HG02852 (cell line): ENCODE measurements at regions not wholly inside any gene's neighbourhood (a gene's known extent, or its start where the extent isn't known, plus 50 kb on each side); places are given as distances from the start of the nearest gene placed in this dataset.

ENCODE experiments used
- ATAC-seq: cut with Tn5 transposase; IDR thresholded peaks from one replicate; pipeline ENCODE4 v1.9.1; 2021; ENCODE audit warnings: mild to moderate bottlenecking, moderate library complexity; ENCODE audit not compliant: unreplicated experiment

DNA sequence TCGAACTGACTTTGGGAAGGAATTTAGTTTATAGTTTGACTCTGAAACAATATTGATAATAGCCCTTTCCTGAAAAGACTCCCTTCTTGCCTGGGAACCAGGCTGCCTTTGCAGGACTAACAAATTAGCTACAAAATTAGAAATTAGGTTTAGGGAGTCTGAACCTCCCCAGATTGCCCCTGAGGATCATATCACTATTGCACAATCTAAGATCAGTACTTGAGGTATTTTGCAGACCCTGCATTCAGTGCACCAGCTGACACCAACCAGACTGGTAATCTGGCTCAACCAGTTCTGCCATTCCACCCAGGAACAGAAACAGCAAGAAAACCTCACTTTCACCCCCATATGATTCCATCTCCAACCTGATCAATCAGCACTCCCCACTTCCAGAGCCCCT lies 131.8 kb upstream of the GALNT5 start:
- no peak for ATAC-seq

DNA sequence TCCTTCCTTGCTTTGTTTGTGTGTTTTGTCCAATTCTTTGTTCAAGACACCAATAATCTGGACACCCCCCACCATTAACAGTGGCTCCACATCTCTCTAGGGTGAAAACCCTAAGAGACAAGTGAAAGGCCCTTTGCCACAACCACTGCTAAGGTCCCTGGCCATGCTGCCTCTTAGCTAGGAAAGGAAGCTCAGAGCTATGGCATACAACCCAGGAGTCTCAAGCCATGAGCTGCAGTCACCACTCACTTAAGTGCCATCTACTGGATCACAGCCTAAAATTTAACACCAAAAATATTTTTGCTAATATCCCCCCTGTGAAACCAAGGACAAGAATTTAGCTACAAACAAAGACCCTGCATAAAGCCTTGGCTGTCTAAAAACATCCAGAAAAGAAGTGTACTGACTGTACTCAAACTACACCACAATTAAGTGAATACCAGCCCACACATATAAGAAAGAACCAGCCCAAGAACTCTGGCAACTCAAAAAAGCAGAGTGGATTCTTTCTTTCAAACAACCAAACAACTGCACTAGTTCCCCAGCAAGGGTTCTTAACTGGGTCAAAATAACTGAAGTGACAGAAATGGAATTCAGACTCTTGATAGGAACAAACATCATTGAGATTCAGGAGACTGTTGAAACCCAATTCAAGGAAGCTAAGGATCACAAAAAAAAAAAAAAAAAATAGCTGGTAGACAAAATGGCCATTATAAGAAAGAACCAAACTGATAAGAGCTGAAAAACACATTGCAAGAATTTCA lies 130.1 kb upstream of the GALNT5 start:
- ATAC-seq: no peak

DNA sequence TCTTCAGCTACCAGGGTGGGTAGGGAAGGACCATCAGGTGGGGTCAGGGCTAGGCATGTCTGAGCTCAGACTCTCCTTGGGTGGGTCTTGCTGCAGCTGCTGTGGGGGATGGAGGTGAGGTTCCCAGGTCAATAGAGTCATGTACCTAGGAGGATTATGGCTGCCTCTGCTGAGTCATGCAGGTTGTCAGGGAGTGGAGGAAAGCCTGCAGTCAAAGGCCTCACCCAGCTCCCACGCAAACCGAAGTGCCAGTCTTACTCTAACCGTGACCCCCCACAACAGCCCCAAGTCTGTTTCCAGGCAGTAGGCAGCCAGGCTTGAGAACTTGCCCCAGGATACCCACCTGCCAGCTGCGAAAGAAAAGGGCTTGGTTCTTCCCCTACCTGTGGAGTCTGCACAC lies 113.6 kb upstream of the GALNT5 start:
- ATAC-seq: no peak

DNA sequence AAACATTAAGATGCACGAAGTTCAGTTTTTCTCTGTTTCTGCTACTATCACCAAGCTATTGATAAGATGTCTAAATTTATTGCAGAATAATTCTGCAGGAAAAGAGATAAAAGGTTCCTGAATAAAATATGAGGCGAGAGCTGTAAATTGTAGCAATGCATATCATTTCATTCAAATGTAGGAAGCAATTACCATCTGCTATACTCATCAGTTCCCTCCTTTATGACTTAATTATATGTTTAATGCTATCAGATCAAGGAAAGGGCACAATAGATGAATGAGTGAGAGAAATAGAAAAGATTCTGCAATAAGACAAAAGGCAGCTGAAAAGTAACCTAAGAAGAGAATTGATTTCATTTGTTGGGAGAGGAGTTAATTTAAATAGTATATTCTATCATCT lies 108.2 kb upstream of the GALNT5 start:
- ATAC-seq: no peak

DNA sequence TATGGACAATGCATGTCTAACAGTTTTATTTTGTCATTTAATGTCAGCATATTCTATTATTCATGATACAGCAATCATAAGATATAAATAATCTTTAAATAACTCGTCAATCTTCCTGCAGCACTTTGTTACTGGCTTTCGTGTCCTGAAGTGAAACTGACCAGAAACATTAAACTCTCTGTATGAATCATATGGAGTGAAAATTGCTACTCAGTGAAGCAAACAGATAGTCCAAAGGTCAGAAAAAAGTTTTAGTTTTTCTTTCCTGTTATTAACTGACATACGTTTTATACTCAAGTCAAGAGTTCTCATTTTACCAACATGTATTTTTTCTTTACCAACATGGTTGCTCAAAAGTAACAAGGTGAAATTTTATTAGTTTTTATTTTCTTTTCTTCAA lies 106.8 kb upstream of the GALNT5 start:
- peak; percentile 86 for ATAC-seq

DNA sequence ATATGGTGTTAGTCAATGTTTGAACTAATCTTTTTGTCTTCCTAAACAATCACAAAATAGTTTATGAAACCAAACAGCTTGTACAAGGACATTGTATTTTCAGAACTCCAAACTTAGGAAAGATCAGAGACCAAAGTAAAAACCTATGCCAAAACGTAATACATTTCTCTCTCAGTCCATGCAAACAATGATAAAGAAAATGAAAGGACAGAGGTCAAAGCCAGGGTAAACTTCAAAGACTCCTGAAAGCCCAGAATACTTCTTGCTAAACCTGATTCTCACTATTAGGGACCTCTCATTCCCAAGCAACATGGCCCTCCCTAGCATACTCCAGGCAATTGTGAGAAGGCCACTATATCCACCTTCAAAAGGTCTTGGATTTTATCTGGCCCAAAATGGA lies 105.1 kb upstream of the GALNT5 start:
- no peak for ATAC-seq

DNA sequence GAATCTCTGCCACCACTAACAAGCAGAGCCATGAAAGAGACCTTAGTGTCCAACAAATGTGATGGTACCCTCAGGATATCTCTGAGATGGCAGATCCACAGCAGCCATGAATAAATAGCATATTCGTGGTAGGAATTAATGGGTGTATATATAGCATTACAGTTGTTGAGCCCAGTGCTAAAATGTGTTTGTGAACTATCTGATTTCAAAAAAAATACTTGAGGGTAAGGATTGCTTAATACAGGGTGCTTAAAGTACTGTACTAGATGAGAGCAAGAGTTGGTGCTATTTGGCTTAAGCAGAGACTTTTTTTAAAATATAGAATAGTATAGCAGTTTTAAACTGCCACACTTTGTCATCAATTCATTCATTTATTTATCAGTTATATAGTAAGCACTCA lies 101.5 kb upstream of the GALNT5 start:
- ATAC-seq: no peak

DNA sequence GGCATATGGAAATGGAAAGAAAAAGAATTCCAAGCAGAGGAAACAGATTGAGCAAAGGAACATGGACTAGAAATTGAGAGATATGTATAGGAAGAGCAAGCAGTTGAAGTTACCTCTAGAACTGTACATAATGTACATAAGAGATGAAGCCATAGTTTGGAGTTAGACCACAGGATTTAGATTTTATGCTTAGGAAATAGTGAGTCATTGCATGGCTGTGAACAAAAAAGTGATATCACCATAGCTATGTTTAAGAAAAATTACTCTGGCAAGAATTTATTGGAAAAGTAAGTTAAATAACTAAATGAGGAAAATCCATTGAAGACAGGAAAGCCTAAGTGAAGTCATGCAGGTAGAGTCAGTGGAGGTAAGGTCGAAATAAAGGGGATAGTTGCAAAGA lies 99.4 kb upstream of the GALNT5 start:
- no peak for ATAC-seq

DNA sequence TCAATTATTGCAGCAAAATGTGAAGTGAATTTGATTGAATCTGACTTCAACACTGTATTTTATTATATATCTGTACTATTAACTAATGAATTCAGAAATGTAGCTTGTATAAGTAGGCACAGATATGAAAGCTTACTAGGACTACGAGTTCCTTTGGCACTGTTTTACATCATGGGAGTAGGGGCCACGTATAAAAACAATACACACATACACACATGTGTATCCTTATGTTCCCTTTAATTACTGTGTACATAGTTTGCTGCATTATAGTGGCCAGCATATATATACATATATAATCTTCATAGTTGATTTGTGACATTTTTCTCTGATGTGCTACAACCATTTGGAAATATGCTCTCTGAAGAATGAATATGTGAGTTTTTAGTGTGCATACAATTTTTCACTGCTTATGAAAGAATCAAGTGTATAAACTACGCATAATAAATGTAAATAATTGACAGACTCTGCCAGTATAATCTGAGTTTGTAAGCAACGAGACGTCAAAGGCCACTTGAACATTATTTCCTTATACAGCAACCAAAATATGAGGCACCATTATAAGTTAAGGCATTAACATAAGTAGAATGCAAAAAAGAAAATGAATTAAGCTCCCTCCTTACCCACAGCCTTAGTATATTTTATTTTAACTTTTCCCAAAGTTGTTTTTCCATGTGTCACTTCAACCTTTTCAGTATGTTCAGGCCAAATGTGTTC lies 98.1 kb upstream of the GALNT5 start:
- no peak for ATAC-seq

DNA sequence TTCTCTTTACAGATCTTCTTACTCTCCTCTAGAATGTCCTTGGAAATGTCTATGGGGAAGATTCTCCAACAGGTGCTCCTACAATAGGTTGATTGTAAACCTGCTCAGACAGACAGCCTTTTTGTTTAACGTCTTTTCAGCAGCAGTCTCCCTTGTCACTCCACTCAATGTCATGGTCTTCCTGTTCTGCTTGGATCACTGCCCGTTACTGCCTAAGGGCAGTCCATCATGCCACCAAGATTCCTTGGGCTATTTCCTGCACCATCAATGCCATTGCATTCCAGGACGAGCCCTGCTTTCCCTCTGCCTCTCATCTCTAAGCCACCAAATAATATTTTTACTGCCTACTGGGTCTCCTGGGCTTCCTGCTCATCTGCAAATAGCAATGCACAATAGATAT lies 97.4 kb upstream of the GALNT5 start:
- ATAC-seq: no peak

DNA sequence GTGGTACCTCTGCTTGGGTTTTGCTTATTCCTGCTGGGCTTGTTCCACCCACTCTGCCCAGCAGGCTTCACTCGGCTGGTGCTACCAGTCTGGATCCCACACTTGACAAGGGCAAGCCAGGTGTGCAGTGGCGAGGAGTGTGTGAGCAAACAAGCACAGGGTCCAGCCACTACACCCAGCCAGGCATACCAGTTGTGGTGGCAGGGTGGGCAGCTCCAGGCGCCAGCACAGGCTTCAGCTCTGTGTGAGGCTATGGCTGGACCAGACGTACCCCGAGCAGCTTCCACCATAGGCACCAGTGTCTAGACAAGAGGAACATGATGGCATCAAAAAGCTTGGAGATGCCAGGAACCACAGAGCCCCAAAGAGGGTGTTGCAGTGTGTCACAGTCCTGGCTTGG lies 93.1 kb upstream of the GALNT5 start:
- no peak for ATAC-seq

DNA sequence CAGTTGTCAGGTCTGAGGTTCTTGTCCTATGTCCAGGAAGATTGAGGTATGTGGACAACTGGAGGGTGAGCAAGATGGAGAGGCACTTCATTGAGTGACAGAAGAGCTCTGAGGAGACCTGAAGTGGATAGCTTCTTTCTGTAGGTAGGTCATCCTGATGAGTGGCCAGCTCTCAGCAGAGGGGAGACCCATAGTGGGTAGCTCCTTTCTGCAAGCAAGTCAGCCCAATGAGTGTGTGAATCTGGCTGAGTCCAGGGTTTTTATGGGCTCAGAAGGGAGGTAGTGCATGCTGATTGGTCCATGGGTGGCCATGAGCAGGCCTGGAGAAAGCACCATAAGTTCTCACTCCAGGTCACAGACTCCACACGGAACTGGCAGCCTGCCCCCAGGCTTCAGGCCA lies 92.6 kb upstream of the GALNT5 start:
- no peak for ATAC-seq

DNA sequence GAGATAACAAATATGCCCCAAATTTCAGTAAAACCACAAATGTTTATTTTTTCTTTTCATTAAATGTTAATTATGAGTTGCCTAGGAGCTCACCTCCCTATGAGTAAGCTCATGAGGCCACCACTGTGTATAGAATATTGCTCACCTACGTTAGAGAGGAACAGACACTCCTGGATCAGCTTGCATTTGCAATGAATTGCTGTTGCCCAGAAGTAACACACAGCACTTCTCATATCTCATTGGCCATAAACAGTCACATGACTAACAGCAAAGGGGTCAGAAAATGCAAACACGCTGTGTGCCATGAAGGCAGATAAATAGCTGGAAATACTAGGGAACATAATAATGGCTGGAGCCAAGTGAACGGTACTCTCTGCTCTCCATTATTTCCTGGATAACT lies 89.0 kb upstream of the GALNT5 start:
- ATAC-seq: no peak

DNA sequence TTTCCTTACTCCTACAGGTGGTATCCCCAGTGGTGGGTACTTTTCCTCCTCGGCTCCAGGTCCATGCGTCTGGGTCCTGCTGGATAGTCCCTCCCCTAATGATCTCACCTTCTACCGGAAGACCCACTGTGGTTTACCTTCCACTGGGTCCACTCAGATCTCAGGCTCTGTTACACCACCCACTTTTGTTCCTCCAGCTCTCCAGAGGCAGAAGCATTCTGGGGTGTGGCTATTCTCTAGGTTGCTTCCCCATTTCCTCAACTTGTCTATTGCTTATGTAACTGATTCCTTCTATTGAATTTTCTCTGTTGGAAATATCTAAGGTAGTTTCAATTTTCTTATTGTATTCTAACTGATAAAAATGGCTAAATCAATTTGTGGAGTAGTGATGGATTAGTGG lies 87.6 kb upstream of the GALNT5 start:
- ATAC-seq: no peak

DNA sequence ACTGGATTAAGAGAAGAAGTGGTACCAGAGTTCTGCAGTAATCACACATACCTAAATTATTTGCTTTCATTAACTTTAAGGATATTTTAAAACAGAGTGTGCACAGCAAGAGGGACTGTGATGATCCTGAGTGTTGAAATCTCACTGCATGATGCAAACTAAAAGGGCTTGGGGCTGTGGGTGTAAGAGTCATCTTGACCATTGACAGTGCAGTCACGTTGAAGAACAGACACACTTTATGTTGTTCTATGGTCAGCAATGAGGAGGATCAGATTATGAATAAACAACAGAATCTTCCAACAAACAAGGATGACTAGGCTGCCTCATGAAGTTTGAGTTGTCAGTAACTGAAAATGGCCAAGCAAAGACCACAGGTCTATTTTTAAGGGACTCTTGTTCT lies 87.2 kb upstream of the GALNT5 start:
- ATAC-seq: no peak

DNA sequence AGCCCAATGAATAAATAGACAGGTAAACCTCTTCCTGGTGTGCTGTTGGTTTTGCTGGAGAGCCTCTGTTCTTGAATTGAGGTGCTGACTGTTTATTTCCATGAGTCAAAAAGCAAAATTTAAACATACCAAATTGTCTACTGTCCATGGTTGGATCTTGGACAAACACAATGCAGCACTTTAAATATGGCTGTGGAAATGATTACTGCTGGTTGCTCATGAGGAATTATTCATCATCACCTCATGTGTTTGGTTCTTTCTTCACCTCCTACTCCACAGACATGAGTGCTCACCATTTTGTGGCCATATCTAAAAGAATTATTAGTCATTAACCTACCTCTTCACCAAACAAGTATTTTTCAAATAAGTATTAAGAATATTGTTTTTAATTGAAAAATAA lies 85.3 kb upstream of the GALNT5 start:
- ATAC-seq: no peak

DNA sequence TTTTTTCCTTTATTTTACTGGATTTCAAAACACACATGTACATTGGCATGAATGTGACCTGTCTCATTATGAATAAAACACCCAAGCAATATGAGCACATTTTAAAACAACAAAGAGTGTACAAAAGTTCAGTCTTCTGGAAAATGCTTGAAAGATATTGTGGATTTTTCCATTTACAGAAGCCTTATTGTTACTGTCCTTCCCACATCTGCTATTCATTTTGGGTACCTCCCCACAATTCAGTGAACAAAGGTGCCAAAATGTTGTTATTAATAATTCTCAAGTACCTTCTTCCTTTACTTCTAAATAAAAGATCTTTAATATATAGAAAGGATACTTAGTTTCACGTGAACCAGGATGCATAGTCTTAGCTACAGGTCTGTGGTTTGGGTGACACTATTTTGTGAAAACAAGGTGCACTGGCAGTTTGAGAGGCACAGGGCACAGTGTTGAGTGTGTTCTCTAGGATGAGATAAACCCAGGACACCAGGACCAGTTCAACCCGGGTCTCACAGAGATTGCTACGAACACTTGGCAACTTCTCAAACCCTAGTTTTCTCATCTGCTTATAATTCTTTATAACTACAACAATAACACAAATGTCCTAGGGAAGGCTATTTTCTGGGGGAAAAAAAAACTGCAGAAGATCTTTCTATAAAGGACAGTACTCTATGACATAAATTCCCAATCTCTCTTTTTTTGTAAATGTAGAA lies 84.5 kb upstream of the GALNT5 start:
- no peak for ATAC-seq

DNA sequence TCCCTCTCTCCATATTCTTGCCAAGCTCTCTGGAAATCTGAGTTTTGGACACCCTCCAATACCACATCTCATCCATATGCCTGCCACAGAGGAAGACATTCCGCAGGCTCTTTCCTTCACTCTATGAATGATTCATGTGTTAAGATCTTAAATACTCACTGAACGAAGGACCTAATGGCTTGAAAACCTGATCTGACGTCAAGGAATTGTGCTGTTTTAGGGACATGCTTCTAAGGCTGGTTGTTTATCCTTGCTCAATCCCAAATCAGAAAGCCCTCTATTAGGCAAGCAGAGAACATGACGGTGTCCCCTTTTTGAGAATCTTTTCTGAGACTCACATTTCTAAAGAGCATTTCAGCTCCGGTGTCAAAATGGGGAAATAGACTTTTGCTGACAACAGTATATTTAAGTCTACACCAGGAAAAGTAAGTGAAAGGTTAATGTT lies 83.7 kb upstream of the GALNT5 start:
- ATAC-seq: no peak

DNA sequence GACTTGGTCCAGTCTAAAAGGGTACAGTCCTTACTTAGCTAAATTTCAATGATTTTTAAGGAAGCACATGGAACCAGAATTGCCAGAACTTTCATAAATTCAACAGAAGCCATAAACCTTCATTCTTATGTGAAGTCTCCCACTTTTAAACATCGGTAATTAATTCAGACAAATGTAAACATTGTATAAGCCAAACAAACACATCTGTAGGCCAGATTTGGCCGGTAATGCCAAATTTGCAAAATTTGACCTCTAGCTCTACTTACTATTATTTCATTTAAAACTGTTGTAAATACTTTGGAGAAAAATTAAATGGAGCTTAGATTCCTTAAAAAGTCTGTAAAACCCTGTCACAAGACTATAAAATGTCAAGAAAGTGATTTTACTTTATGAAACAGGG lies 83.2 kb upstream of the GALNT5 start:
- ATAC-seq: no peak

DNA sequence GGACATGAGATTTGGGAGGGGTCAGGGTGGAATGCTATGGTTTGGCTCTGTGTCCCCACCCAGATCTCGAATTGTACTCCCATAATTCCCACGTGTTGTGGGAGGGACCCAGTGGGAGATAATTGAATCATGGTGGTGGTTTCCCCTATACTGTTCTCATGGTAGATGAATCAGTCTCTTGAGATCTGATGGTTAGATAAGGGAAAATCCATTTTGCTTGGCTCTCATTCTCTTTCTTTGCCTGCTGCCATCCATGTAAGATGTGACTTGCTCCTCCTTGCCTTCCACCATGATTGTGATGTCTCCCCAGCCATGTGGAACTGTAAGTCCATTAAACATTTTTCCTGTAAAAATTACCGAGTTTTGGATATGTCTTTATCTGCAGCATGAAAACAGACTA lies 80.9 kb upstream of the GALNT5 start:
- ATAC-seq: no peak

DNA sequence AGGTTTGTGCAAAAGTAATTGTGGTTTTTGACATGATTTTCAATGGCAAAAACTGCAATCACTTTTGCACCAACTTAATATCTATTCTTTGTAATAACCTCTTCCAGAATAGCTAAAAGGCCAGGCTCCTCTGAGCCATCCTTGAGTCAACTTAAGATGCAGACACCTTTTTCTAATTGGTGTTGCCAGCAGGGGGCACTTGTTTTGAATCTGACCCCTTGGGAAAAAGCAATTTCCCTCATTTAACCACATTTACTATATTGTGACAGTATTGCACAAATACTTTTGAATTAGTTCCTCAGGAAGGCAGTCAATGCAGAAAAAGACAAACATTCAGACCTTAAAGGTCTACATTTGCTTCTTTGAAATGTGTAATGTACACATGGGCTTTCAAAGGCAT lies 78.6 kb upstream of the GALNT5 start:
- no peak for ATAC-seq
